Stimulated activated naive CD4-positive, alpha-beta T cell (primary cell): ENCODE measurements at regions not wholly inside any gene's neighbourhood (a gene's known extent, or its start where the extent isn't known, plus 50 kb on each side); places are given as distances from the start of the nearest gene placed in this dataset.

Source experiments
- DNase-seq, 6 experiments: peaks; one replicate each; lab custom pipeline; 2025; lab: John Stamatoyannopoulos, UW

- no peak for DNase-seq
These were observed 51.1 kb upstream of the THY1 start for GRCh38 chr11:119473901-119474681.

GRCh38 chr11:119473226-119473625, 50.3 kb upstream of the THY1 start:
- DNase-seq = no peak

GRCh38 chr11:119472856-119473222, 49.9 kb upstream of the THY1 start:
- DNase-seq = no peak
